Fibroblast of lung (primary cell): ENCODE measurements at regions not wholly inside any gene's neighbourhood (a gene's known extent, or its start where the extent isn't known, plus 50 kb on each side); places are given as distances from the start of the nearest gene placed in this dataset.

ENCODE experiments used
- DNase-seq, 2 donors: peaks; one replicate each; pipeline versions ENCODE4 v3.0.0 to v3.0.0-alpha.2; 2010; ENCODE audit warnings: low read depth in 2 of 2
- H2AFZ ChIP-seq: 2 replicates; pipeline ENCODE4 v1.5.1; 2012; ENCODE audit warnings: low read length, control low read depth, inconsistent platforms
- H3K27ac ChIP-seq: 2 replicates; pipeline ENCODE4 v1.5.1; 2011; ENCODE audit warnings: low read length, control low read depth; ENCODE audit not compliant: insufficient read depth
- H3K27me3 ChIP-seq: 2 replicates; pipeline ENCODE4 v1.5.1; 2011; ENCODE audit warnings: mild to moderate bottlenecking, low read length; ENCODE audit not compliant: control insufficient read depth, insufficient read depth
- H3K36me3 ChIP-seq: 2 replicates; pipeline ENCODE4 v1.5.1; 2011; ENCODE audit warnings: low read length; ENCODE audit not compliant: control insufficient read depth, insufficient read depth
- H3K4me1 ChIP-seq: 2 replicates; pipeline ENCODE4 v1.5.1; 2011; ENCODE audit warnings: low read length; ENCODE audit not compliant: control insufficient read depth, insufficient read depth; ENCODE audit errors: extremely low read depth
- H3K4me2 ChIP-seq: 2 replicates; pipeline ENCODE4 v1.5.1; 2011; ENCODE audit warnings: low read length, control low read depth; ENCODE audit not compliant: insufficient read depth; ENCODE audit errors: extremely low read depth
- H3K4me3 ChIP-seq, 4 experiments: fragments of 200-600 bp in 1 of 4; sonication (generic) in 1 of 4; replicated peaks in 1 of 4; 2 replicates each; pipeline ENCODE4 v1.5.1; 2011 to 2016; ENCODE audit warnings: low read length in 4 of 4, low read depth in 3 of 4, mild to moderate bottlenecking in 3 of 4, control low read depth in 2 of 4, inconsistent platforms in 1 of 4, mixed read lengths in 1 of 4; ENCODE audit not compliant: insufficient read depth in 1 of 4; ENCODE audit errors: control extremely low read depth in 1 of 4
- H3K79me2 ChIP-seq: 2 replicates; pipeline ENCODE4 v1.5.1; 2012; ENCODE audit warnings: mild to moderate bottlenecking, low read length, inconsistent platforms; ENCODE audit not compliant: control insufficient read depth, insufficient read depth
- H3K9ac ChIP-seq: 2 replicates; pipeline ENCODE4 v1.5.1; 2011; ENCODE audit warnings: mild to moderate bottlenecking, low read length, control low read depth; ENCODE audit not compliant: insufficient read depth
- H3K9me3 ChIP-seq: 2 replicates; pipeline ENCODE4 v1.5.1; 2012; ENCODE audit warnings: low read depth, low read length; ENCODE audit not compliant: control insufficient read depth, insufficient read depth
- H4K20me1 ChIP-seq: 2 replicates; pipeline ENCODE4 v1.5.1; 2011; ENCODE audit warnings: low read length; ENCODE audit not compliant: control insufficient read depth, insufficient read depth; ENCODE audit errors: extremely low read depth
- CTCF ChIP-seq, 2 donors: IDR thresholded peaks in 1 of 2; conservative IDR thresholded peaks in 1 of 2; 1 replicate in 1 of 2; 2 replicates in 1 of 2; pipeline ENCODE4 v1.5.1; 2011 to 2012; ENCODE audit warnings: low read length in 2 of 2, control low read depth in 1 of 2, inconsistent platforms in 1 of 2, low read depth in 1 of 2, mild to moderate bottlenecking in 1 of 2
- EZH2 ChIP-seq: IDR thresholded peaks from 2 replicates; pipeline ENCODE4 v1.5.1; 2012; ENCODE audit warnings: low read length, control low read depth, mild to moderate bottlenecking; ENCODE audit errors: missing control alignments

DNA sequence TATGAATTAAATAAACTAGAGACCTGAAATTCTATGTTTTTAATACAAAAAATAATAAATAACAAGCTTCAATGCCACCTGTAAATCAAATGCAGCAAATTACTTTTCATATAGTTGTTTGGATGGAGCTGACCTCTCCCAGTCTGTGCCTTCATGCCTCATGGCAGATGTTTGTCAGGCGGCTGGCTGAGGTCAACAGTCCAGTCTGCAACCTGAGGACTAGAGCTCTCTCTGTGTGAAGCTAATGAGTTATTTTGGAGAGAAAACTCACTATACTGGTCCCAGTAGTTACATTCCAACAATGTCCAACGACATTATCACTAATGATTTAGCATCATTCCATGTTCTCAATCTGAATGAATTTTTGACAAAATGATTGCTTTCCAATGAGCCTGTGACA, 746.2 kb upstream of the POM121L12 start:
- Histone ChIP-seq H4K20me1 (no peaks in the 10 kb centered on the region), H3K79me2 (no peaks in the 10 kb centered on the region), H3K36me3 (no peaks in the 10 kb centered on the region), H3K4me3 (no peak overlapping the region), H3K4me2 (no peak overlapping the region), H3K27me3 (no peaks in the 10 kb centered on the region), H3K9me3 (no peaks in the 10 kb centered on the region), H3K4me1 (no peaks in the 10 kb centered on the region), H3K9ac (no peak overlapping the region), H2AFZ (no peak overlapping the region), H3K27ac (no peak overlapping the region)
- no peak for TF ChIP-seq CTCF (conservative IDR thresholded peaks at IDR 0.05 in 1 of 2, IDR thresholded peaks at IDR 0.05 in 1 of 2; ENCODE audit: low read depth in 1 of 2, low read length in 2 of 2)
- TF ChIP-seq EZH2: no peak
- no peak for DNase-seq

DNA sequence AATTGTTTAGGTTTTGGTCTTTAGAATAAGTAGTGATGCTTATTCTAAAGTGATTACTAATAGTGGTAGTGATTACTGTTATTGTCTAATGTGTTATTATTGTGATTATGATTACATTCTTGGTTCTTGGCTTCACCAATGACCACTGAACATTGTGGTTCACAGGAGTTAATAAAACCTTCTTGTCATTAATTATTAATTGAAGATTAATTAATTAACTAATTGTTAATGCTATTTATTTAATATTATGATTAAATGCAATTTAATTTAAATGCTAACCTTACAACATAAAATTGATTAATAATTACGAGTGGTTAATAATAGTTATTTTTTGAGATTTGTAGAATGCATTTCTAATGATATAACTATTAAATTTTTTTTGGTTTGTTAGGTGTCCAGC, 747.7 kb upstream of the POM121L12 start:
- no peaks in the 10 kb centered on the region for H3K79me2 ChIP-seq
- no peak overlapping the region for H3K4me2 ChIP-seq
- TF ChIP-seq CTCF (conservative IDR thresholded peaks at IDR 0.05 in 1 of 2, IDR thresholded peaks at IDR 0.05 in 1 of 2; ENCODE audit: low read depth in 1 of 2, low read length in 2 of 2): no peak
- TF ChIP-seq EZH2: no peak
- H3K36me3 ChIP-seq: no peaks in the 10 kb centered on the region
- no peak overlapping the region for H3K9ac ChIP-seq
- H3K27me3 ChIP-seq: no peaks in the 10 kb centered on the region
- no peaks in the 10 kb centered on the region for H3K9me3 ChIP-seq
- DNase-seq: no peak
- no peak overlapping the region for H3K27ac ChIP-seq
- no peak overlapping the region for H3K4me3 ChIP-seq
- no peaks in the 10 kb centered on the region for H3K4me1 ChIP-seq
- no peak overlapping the region for H2AFZ ChIP-seq
- no peaks in the 10 kb centered on the region for H4K20me1 ChIP-seq

GRCh38 chr7:52285689-52286088, 749.7 kb upstream of the POM121L12 start:
- Histone ChIP-seq H3K27me3 (no peaks in the 10 kb centered on the region), H3K4me1 (no peaks in the 10 kb centered on the region), H3K9ac (no peak overlapping the region), H3K4me3 (no peak overlapping the region), H2AFZ (no peak overlapping the region), H3K9me3 (no peaks in the 10 kb centered on the region), H3K36me3 (no peaks in the 10 kb centered on the region), H3K27ac (no peak overlapping the region), H3K4me2 (no peak overlapping the region), H3K79me2 (no peaks in the 10 kb centered on the region), H4K20me1 (no peaks in the 10 kb centered on the region)
- no peak for DNase-seq
- TF ChIP-seq CTCF (conservative IDR thresholded peaks at IDR 0.05 in 1 of 2, IDR thresholded peaks at IDR 0.05 in 1 of 2; ENCODE audit: low read depth in 1 of 2, low read length in 2 of 2) (no peak), EZH2 (no peak)
